Karpas-422 (cell line): ENCODE measurements at regions not wholly inside any gene's neighbourhood (a gene's known extent, or its start where the extent isn't known, plus 50 kb on each side); places are given as distances from the start of the nearest gene placed in this dataset.

Source experiments
- DNase-seq: peaks from one replicate; pipeline ENCODE4 v3.0.0-alpha.2; 2015
- H2AFZ ChIP-seq: fragments of 200-600 bp; sonication (generic); 2 replicates; pipeline ENCODE4 v1.6.1; 2014; ENCODE audit warnings: antibody characterized with exemption, low read length, mixed read lengths
- H3K27ac ChIP-seq: fragments of 200-600 bp; sonication (generic); 2 replicates; pipeline ENCODE4 v1.5.1; 2014; ENCODE audit warnings: mild to moderate bottlenecking, low read length, moderate library complexity
- H3K27me3 ChIP-seq: fragments of 200-600 bp; sonication (generic); 2 replicates; pipeline ENCODE4 v1.6.1; 2014; ENCODE audit warnings: low read length, mixed read lengths
- H3K36me3 ChIP-seq: fragments of 200-600 bp; sonication (generic); 2 replicates; pipeline ENCODE4 v1.6.1; 2014; ENCODE audit warnings: low read length, mixed read lengths; ENCODE audit not compliant: insufficient read depth
- H3K4me1 ChIP-seq: fragments of 200-600 bp; sonication (generic); 2 replicates; pipeline ENCODE4 v1.6.1; 2014; ENCODE audit warnings: mild to moderate bottlenecking, low read length, mixed read lengths
- H3K4me2 ChIP-seq: fragments of 200-600 bp; sonication (generic); 2 replicates; pipeline ENCODE4 v1.6.1; 2014; ENCODE audit warnings: low read length, low read depth, mild to moderate bottlenecking; ENCODE audit not compliant: poor library complexity, severe bottlenecking
- H3K4me3 ChIP-seq: fragments of 200-600 bp; sonication (generic); 2 replicates; pipeline ENCODE4 v1.5.1; 2014; ENCODE audit warnings: mild to moderate bottlenecking, antibody characterized with exemption, low read length, mixed read lengths
- H3K79me2 ChIP-seq: fragments of 200-600 bp; sonication (generic); 2 replicates; pipeline ENCODE4 v1.6.1; 2014; ENCODE audit warnings: mild to moderate bottlenecking, low read length, mixed read lengths
- H3K9ac ChIP-seq: fragments of 200-600 bp; sonication (generic); 2 replicates; pipeline ENCODE4 v1.6.0; 2014; ENCODE audit warnings: low read length
- H3K9me2 ChIP-seq: fragments of 200-600 bp; sonication (generic), shearing (Covaris generic); replicated peaks from 2 replicates; pipeline ENCODE4 v1.6.0; 2014; ENCODE audit warnings: mild to moderate bottlenecking, low read length, moderate library complexity; ENCODE audit not compliant: insufficient read depth
- H3K9me3 ChIP-seq: fragments of 300-700, 200-600 bp; sonication (generic); 2 replicates; pipeline ENCODE4 v1.6.1; 2014; ENCODE audit warnings: low read length, mixed read lengths
- H4K20me1 ChIP-seq: fragments of 200-600 bp; sonication (generic); 2 replicates; pipeline ENCODE4 v1.6.1; 2014; ENCODE audit warnings: mild to moderate bottlenecking, antibody characterized with exemption, low read length, low read depth; ENCODE audit not compliant: insufficient read depth

DNA sequence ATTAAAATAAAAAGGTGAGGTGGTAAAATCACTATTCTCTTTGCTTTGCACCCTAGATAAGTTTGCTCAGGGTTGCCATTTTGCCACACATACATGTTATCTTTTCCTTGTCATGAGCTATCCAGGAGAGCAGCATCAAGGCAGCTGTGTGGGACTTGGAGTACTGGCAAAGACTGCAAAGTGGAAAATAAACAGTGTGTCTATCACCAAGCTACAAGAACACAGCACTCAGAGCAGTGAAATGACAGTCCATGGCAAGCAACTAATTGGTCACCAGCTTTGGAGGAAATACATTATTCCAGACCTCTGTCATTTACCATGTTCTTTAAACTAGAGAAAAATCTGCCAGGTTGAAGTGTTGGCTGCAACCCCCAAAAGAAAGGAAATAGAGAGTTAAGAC is 687.8 kb upstream of the FANCL start:
- no peak for DNase-seq
- Histone ChIP-seq H3K27ac (no peak overlapping the region), H3K9me2 (no peaks in the 10 kb centered on the region), H3K79me2 (no peaks in the 10 kb centered on the region), H3K4me3 (no peak overlapping the region), H4K20me1 (no peaks in the 10 kb centered on the region), H3K27me3 (no peaks in the 10 kb centered on the region), H3K36me3 (no peaks in the 10 kb centered on the region), H3K9ac (no peak overlapping the region), H3K4me1 (no peaks in the 10 kb centered on the region), H2AFZ (no peak overlapping the region), H3K4me2 (no peak overlapping the region), H3K9me3 (no peaks in the 10 kb centered on the region)

DNA sequence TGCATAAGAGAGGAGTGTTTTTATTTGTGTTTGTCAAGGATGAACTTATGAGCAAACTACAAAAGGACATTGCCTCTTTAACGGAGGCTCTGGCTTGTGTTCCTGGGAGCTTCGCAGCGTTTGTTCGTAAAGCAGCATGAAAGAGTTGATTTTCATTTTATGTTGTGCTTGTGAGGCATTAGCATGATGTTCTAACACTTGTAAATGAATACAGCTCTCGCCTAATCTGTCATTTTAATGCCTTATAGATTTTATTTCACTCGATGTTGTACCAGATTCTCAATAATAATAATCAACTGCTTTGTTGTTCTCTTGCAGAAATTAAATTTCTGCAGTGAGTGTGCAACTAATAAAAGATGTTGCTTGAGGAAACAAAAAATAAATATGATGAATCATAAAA is 687.3 kb upstream of the FANCL start:
- Histone ChIP-seq H3K9me2 (no peaks in the 10 kb centered on the region), H4K20me1 (no peaks in the 10 kb centered on the region), H3K9ac (no peak overlapping the region), H3K4me2 (no peak overlapping the region), H3K4me1 (no peaks in the 10 kb centered on the region), H3K9me3 (no peaks in the 10 kb centered on the region), H3K36me3 (no peaks in the 10 kb centered on the region), H3K27me3 (no peaks in the 10 kb centered on the region), H3K4me3 (no peak overlapping the region), H3K79me2 (no peaks in the 10 kb centered on the region), H2AFZ (no peak overlapping the region), H3K27ac (no peak overlapping the region)
- no peak for DNase-seq

DNA sequence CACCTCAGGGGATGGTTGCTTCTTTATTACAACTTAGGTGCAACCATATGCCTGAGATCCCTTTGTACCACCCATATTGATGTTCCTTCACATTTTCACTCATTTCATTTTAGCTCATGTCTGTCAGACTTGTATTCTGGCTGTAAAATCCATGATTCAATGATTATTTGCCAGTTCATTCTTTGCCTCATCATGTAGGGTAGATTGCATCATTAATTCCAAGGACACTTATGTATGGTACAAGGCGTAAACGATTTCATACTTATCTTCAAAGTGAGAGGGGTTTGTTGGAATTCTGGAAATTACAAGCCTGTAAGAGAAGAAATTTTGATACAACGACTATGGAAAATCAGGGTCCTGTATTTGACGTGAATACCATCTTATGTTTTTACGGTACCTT is 685.0 kb upstream of the FANCL start:
- H3K9me2 ChIP-seq: no peaks in the 10 kb centered on the region
- no peak overlapping the region for H3K9ac ChIP-seq
- no peaks in the 10 kb centered on the region for H4K20me1 ChIP-seq
- no peaks in the 10 kb centered on the region for H3K9me3 ChIP-seq
- no peak overlapping the region for H3K27ac ChIP-seq
- H2AFZ ChIP-seq: no peak overlapping the region
- H3K36me3 ChIP-seq: no peaks in the 10 kb centered on the region
- no peak overlapping the region for H3K4me2 ChIP-seq
- H3K4me3 ChIP-seq: no peak overlapping the region
- DNase-seq: no peak
- H3K27me3 ChIP-seq: no peaks in the 10 kb centered on the region
- H3K79me2 ChIP-seq: no peaks in the 10 kb centered on the region
- no peaks in the 10 kb centered on the region for H3K4me1 ChIP-seq

DNA sequence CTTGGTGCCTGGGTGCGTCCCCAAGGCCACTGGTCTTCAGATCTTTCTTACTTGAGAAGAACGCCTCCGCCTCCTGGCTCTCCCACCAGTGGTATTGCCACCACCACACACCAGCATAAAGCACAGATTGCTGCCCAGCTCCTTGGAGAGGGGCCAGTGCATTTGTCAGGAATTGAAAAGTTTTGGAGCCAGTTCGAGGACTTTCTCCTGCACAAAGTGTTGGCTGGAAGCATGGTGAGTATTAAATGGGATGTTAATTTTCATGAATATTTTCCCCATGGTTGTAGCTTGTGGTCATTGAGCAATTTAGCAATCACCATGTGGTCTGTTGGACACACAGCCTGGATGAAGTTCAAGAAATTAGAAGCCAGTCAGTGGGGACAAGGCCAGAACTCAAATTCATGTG is 684.6 kb upstream of the FANCL start:
- Histone ChIP-seq H3K27ac (no peak overlapping the region), H3K9ac (no peak overlapping the region), H3K9me2 (no peaks in the 10 kb centered on the region), H3K4me1 (no peaks in the 10 kb centered on the region), H4K20me1 (no peaks in the 10 kb centered on the region), H2AFZ (no peak overlapping the region), H3K4me2 (no peak overlapping the region), H3K27me3 (no peaks in the 10 kb centered on the region), H3K79me2 (no peaks in the 10 kb centered on the region), H3K4me3 (no peak overlapping the region), H3K9me3 (no peaks in the 10 kb centered on the region), H3K36me3 (no peaks in the 10 kb centered on the region)
- no peak for DNase-seq

GRCh38 chr2:58923869-58924268 is 682.7 kb upstream of the FANCL start:
- no peak overlapping the region for H2AFZ ChIP-seq
- H3K36me3 ChIP-seq: no peaks in the 10 kb centered on the region
- H4K20me1 ChIP-seq: no peaks in the 10 kb centered on the region
- H3K9me2 ChIP-seq: no peaks in the 10 kb centered on the region
- H3K9me3 ChIP-seq: no peaks in the 10 kb centered on the region
- H3K79me2 ChIP-seq: no peaks in the 10 kb centered on the region
- H3K27me3 ChIP-seq: no peaks in the 10 kb centered on the region
- no peak overlapping the region for H3K27ac ChIP-seq
- no peak overlapping the region for H3K4me3 ChIP-seq
- no peak overlapping the region for H3K4me2 ChIP-seq
- H3K4me1 ChIP-seq: no peaks in the 10 kb centered on the region
- no peak for DNase-seq
- H3K9ac ChIP-seq: no peak overlapping the region

GRCh38 chr2:58922245-58922644 is 681.1 kb upstream of the FANCL start:
- Histone ChIP-seq H3K4me2 (no peak overlapping the region), H2AFZ (no peak overlapping the region), H3K27ac (no peak overlapping the region), H3K4me3 (no peak overlapping the region), H3K36me3 (no peaks in the 10 kb centered on the region), H3K9ac (no peak overlapping the region), H3K9me3 (no peaks in the 10 kb centered on the region), H3K27me3 (no peaks in the 10 kb centered on the region), H3K4me1 (no peaks in the 10 kb centered on the region), H3K79me2 (no peaks in the 10 kb centered on the region), H4K20me1 (no peaks in the 10 kb centered on the region), H3K9me2 (no peaks in the 10 kb centered on the region)
- DNase-seq: no peak

DNA sequence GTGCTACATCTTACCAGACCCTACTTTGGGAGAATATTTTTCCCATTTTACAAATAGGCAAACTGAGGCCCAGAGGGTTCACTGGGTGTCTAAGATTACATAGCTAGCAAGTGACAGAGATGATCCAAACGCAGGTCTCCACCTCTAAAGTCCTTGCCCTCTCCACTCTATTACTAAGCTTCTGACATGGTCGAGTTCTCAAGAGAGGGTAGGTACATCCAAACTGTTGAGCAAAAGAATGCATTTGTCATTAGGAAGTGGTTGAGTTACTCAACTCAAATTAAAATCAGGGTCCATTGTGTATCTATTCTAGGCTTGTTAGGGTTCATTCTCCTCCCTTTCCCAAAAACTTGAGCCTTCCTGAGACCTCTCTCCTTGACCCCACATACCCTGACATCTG is 680.6 kb upstream of the FANCL start:
- H3K4me2 ChIP-seq: no peak overlapping the region
- H2AFZ ChIP-seq: no peak overlapping the region
- H3K9me3 ChIP-seq: no peaks in the 10 kb centered on the region
- H3K79me2 ChIP-seq: no peaks in the 10 kb centered on the region
- no peaks in the 10 kb centered on the region for H3K9me2 ChIP-seq
- no peak overlapping the region for H3K27ac ChIP-seq
- no peak overlapping the region for H3K9ac ChIP-seq
- no peaks in the 10 kb centered on the region for H3K27me3 ChIP-seq
- H3K36me3 ChIP-seq: no peaks in the 10 kb centered on the region
- no peak for DNase-seq
- no peaks in the 10 kb centered on the region for H4K20me1 ChIP-seq
- H3K4me1 ChIP-seq: no peaks in the 10 kb centered on the region
- no peak overlapping the region for H3K4me3 ChIP-seq

DNA sequence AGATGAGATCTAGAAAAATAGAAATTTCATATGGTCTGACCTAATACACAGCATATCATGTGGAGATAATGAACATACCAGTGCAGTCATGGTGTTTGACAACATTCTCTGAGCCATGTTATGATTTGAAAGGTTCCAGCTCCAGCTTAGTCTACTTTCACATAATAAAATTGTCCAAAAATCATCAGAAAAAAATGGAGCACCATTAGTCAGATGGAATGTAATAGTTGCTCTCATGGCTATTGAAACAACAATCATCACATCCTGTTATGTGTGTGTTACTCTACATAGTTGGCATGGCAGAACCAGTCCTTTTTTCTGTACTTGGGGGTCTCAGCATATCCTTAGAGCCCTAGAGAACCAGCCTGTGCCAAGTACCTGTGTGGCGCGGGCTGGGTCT is 678.9 kb upstream of the FANCL start:
- H3K9me2 ChIP-seq: no peaks in the 10 kb centered on the region
- H2AFZ ChIP-seq: no peak overlapping the region
- no peak overlapping the region for H3K4me3 ChIP-seq
- H3K27me3 ChIP-seq: no peaks in the 10 kb centered on the region
- DNase-seq: no peak
- no peaks in the 10 kb centered on the region for H3K4me1 ChIP-seq
- no peaks in the 10 kb centered on the region for H3K79me2 ChIP-seq
- H3K4me2 ChIP-seq: no peak overlapping the region
- no peaks in the 10 kb centered on the region for H3K9me3 ChIP-seq
- H3K27ac ChIP-seq: no peak overlapping the region
- H3K9ac ChIP-seq: no peak overlapping the region
- no peaks in the 10 kb centered on the region for H4K20me1 ChIP-seq
- H3K36me3 ChIP-seq: no peaks in the 10 kb centered on the region

- Histone ChIP-seq H3K4me1 (no peaks in the 10 kb centered on the region), H3K27me3 (no peaks in the 10 kb centered on the region), H4K20me1 (no peaks in the 10 kb centered on the region), H2AFZ (no peak overlapping the region), H3K4me2 (no peak overlapping the region), H3K36me3 (no peaks in the 10 kb centered on the region), H3K79me2 (no peaks in the 10 kb centered on the region), H3K27ac (no peak overlapping the region), H3K9me3 (no peaks in the 10 kb centered on the region), H3K9me2 (no peaks in the 10 kb centered on the region), H3K9ac (no peak overlapping the region), H3K4me3 (no peak overlapping the region)
- DNase-seq: no peak
Measured at GRCh38 chr2:58919316-58919715, 678.2 kb upstream of the FANCL start.
